NCI-H2196 (cell line): ENCODE measurements at regions not wholly inside any gene's neighbourhood (a gene's known extent, or its start where the extent isn't known, plus 50 kb on each side); places are given as distances from the start of the nearest gene placed in this dataset.
A peak's percentile ranks its signal among the peaks of the same experiment; 100 is the strongest.

Experiments
- DNase-seq: peaks from one replicate; lab custom pipeline; 2025; ENCODE audit not compliant: unreplicated experiment; lab: John Stamatoyannopoulos, UW

GRCh38 chr3:167895684-167896083 is 160.2 kb downstream of the SERPINI1 start:
- DNase-seq: no peak

GRCh38 chr3:167895178-167895577 is 159.7 kb downstream of the SERPINI1 start:
- no peak for DNase-seq

GRCh38 chr3:167892205-167892604 is 156.7 kb downstream of the SERPINI1 start:
- DNase-seq: no peak

- peak; percentile 17 for DNase-seq
These were observed 151.6 kb downstream of the SERPINI1 start for GRCh38 chr3:167887096-167887495.

- DNase-seq: peak; percentile 23
These were observed 151.2 kb downstream of the SERPINI1 start for GRCh38 chr3:167886690-167887089.

- DNase-seq: no peak
These were observed 149.8 kb downstream of the SERPINI1 start for GRCh38 chr3:167885277-167885676.

- DNase-seq: no peak
These were observed 149.0 kb downstream of the SERPINI1 start for GRCh38 chr3:167884481-167884880.

GRCh38 chr3:167883452-167883851 is 147.9 kb downstream of the SERPINI1 start:
- no peak for DNase-seq

- peak; percentile 72 for DNase-seq
These were observed 146.6 kb downstream of the SERPINI1 start for GRCh38 chr3:167882057-167882667.

GRCh38 chr3:167880183-167880582 is 144.7 kb downstream of the SERPINI1 start:
- no peak for DNase-seq

- no peak for DNase-seq
These were observed 141.2 kb downstream of the SERPINI1 start for GRCh38 chr3:167876620-167877281.
